ENCODE measurements at regions not wholly inside any gene's neighbourhood (a gene's known extent, or its start where the extent isn't known, plus 50 kb on each side); places are given as distances from the start of the nearest gene placed in this dataset.

DNA sequence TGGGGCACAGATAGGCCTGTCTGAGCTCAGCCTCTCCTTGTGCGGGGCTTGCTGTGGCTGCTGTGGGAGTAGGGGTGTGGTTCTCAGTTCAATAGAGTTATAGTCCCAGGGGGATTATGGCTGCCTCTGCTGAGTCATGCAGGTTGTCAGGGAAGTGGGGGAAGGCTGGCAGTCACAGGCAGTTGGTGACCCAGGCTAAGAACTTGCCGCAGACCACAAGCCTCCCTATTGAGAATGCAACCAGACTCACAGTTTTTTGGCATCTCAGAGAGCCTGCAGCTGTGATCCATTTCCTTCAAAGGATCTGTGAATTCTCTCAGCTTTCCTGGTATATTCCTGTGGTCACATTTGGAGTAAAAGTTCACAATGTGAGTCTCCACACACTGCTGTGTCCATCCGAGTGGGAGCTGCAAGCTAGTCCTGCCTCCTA lies 364.9 kb downstream of the ZNF674 start:
- no peak for TF ChIP-seq SMC3 (IDR thresholded peaks at IDR 0.05; ENCODE audit: low read length)
- no peak for TF ChIP-seq ZNF274 (CRISPR knock-in tag; IDR thresholded peaks at IDR 0.05)
- TF ChIP-seq IKZF4 (CRISPR knock-in tag; IDR thresholded peaks at IDR 0.05; ENCODE audit: borderline replicate concordance, low read depth, not compliant biosample characterization) = no peak
- no peak for TF ChIP-seq HIC2 (CRISPR knock-in tag; IDR thresholded peaks at IDR 0.05; ENCODE audit: low read depth)
- no peak for TF ChIP-seq SIN3A (IDR thresholded peaks at IDR 0.05; ENCODE audit: borderline replicate concordance, low read depth, low read length)
- TF ChIP-seq, protein P1, sequence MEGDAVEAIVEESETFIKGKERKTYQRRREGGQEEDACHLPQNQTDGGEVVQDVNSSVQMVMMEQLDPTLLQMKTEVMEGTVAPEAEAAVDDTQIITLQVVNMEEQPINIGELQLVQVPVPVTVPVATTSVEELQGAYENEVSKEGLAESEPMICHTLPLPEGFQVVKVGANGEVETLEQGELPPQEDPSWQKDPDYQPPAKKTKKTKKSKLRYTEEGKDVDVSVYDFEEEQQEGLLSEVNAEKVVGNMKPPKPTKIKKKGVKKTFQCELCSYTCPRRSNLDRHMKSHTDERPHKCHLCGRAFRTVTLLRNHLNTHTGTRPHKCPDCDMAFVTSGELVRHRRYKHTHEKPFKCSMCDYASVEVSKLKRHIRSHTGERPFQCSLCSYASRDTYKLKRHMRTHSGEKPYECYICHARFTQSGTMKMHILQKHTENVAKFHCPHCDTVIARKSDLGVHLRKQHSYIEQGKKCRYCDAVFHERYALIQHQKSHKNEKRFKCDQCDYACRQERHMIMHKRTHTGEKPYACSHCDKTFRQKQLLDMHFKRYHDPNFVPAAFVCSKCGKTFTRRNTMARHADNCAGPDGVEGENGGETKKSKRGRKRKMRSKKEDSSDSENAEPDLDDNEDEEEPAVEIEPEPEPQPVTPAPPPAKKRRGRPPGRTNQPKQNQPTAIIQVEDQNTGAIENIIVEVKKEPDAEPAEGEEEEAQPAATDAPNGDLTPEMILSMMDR (CRISPR knock-in tag; IDR thresholded peaks at IDR 0.05) = no peak
- TF ChIP-seq MLX (CRISPR knock-in tag; IDR thresholded peaks at IDR 0.05) = no peak
- TF ChIP-seq HOXA7 (CRISPR knock-in tag; IDR thresholded peaks at IDR 0.05) = no peak
- no peak for TF ChIP-seq ZNF24 (IDR thresholded peaks at IDR 0.05)
- TF ChIP-seq ELF3 (CRISPR knock-in tag; IDR thresholded peaks at IDR 0.05) = no peak
- no peak for TF ChIP-seq CC2D1A (CRISPR knock-in tag; IDR thresholded peaks at IDR 0.05)
- TF ChIP-seq HNF1A (IDR thresholded peaks at IDR 0.05; ENCODE audit: low read depth) = no peak
- no peak for TF ChIP-seq HNF1A (CRISPR knock-in tag; IDR thresholded peaks at IDR 0.05; ENCODE audit: borderline replicate concordance)
